ENCODE measurements at regions not wholly inside any gene's neighbourhood (a gene's known extent, or its start where the extent isn't known, plus 50 kb on each side); places are given as distances from the start of the nearest gene placed in this dataset.

GRCh38 chr21:35699361-35699760, 361.0 kb downstream of the SETD4 start:
- TF ChIP-seq CTCF (IDR thresholded peaks at IDR 0.05) (no peak), POLR2A (IDR thresholded peaks at IDR 0.05) (no peak)
